HepG2 (cell line): ENCODE measurements at regions not wholly inside any gene's neighbourhood (a gene's known extent, or its start where the extent isn't known, plus 50 kb on each side); places are given as distances from the start of the nearest gene placed in this dataset.

ENCODE experiments used
- ATAC-seq: fragments of 200-7000 bp; cut with Tn5 transposase; 3 replicates; pipeline ENCODE4 v1.9.1; 2020; ENCODE audit warnings: mild to moderate bottlenecking, moderate library complexity
- BruUV-seq: library from RNA; stranded (reverse); fragments of 400-500 nt; replicated peaks from 2 replicates; lab custom pipeline; 2021; lab: Mats Ljungman, UMichigan
- CTCF ChIA-PET: fragments of 300-600 bp; formaldehyde crosslinking; extraction: SDS; loops from one replicate; lab custom pipeline; 2021; ENCODE audit warnings: low total read pairs, inconsistent platforms, low intra/inter-chr PET ratio; lab: Yijun Ruan, JAX
- POLR2A ChIA-PET: fragments of 350-600 bp; sonication (Branson Sonifier 250); formaldehyde crosslinking; loops from one replicate; lab custom pipeline; 2020; ENCODE audit warnings: antibody characterized with exemption, inconsistent platforms; lab: Yijun Ruan, JAX
- DNase-seq: peaks from one replicate; pipeline ENCODE4 v3.0.0-alpha.2; 2015; ENCODE audit warnings: low spot score
- FAIRE-seq: peaks from 3 replicates; lab custom pipeline; 2011; peaks lifted over from hg19 to GRCh38; lab: Jason Lieb, UNC
- H2AFZ ChIP-seq: one replicate; pipeline ENCODE4 v1.6.1; 2011; ENCODE audit warnings: low read length, inconsistent platforms
- H3K27ac ChIP-seq: fragments of 300-600 bp; 3 replicates; pipeline ENCODE4 v1.8.0; 2011; ENCODE audit warnings: mixed run types, mild to moderate bottlenecking, mixed read lengths, low read length, inconsistent platforms; ENCODE audit not compliant: insufficient read depth; ENCODE audit errors: extremely low read length
- H3K27me3 ChIP-seq, 2 experiments: fragments of 200-600 bp in 1 of 2; 2 replicates in 1 of 2; 3 replicates in 1 of 2; pipeline versions ENCODE4 v1.6.0 to v1.8.0; 2011; ENCODE audit warnings: low read length in 2 of 2, mild to moderate bottlenecking in 2 of 2, moderate library complexity in 2 of 2, inconsistent platforms in 1 of 2; ENCODE audit not compliant: insufficient read depth in 2 of 2, control insufficient read depth in 1 of 2
- H3K36me3 ChIP-seq, 2 experiments: fragments of 200-600 bp in 1 of 2; replicated peaks in 1 of 2; 2 replicates in 1 of 2; 3 replicates in 1 of 2; pipeline versions ENCODE4 v1.5.1 to v1.8.0; 2011; ENCODE audit warnings: low read length in 2 of 2, inconsistent platforms in 1 of 2; ENCODE audit not compliant: insufficient read depth in 2 of 2, control insufficient read depth in 1 of 2
- H3K4me1 ChIP-seq: 2 replicates; pipeline ENCODE4 v1.5.1; 2012; ENCODE audit warnings: low read length, inconsistent platforms; ENCODE audit not compliant: insufficient read depth
- H3K4me2 ChIP-seq: 2 replicates; pipeline ENCODE4 v1.6.0; 2011; ENCODE audit warnings: low read depth, low read length, inconsistent platforms
- H3K4me3 ChIP-seq, 3 experiments: fragments of 200-600 bp in 1 of 3; sonication (generic), shearing (Covaris generic) in 1 of 3; replicated peaks in 1 of 3; 2 replicates each; pipeline ENCODE4 v1.5.1; 2011 to 2016; ENCODE audit warnings: low read length in 3 of 3, inconsistent platforms in 2 of 3, low read depth in 2 of 3, mild to moderate bottlenecking in 2 of 3, control low read depth in 1 of 3, mixed read lengths in 1 of 3; ENCODE audit not compliant: insufficient read depth in 1 of 3
- H3K79me2 ChIP-seq: one replicate; pipeline ENCODE4 v1.6.1; 2011; ENCODE audit warnings: low read length, inconsistent platforms; ENCODE audit not compliant: insufficient read depth
- H3K9ac ChIP-seq: 2 replicates; pipeline ENCODE4 v1.6.0; 2011; ENCODE audit warnings: mild to moderate bottlenecking, low read depth, low read length, inconsistent platforms; ENCODE audit not compliant: insufficient read depth
- H3K9me3 ChIP-seq: 2 replicates; pipeline ENCODE4 v1.5.1; 2012; ENCODE audit warnings: mild to moderate bottlenecking, low read length
- H4K20me1 ChIP-seq: 2 replicates; pipeline ENCODE4 v1.6.0; 2011; ENCODE audit warnings: inconsistent platforms, mild to moderate bottlenecking, low read length, moderate library complexity; ENCODE audit not compliant: insufficient read depth
- ATF4 ChIP-seq, 2 experiments: fragments of 450-650 bp in 1 of 2; sonication (generic) in 1 of 2; formaldehyde crosslinking; IDR thresholded peaks; 2 replicates each; pipeline versions ENCODE4 v1.5.0 to v1.8.0; 2020 to 2022; ENCODE audit warnings: mild to moderate bottlenecking in 1 of 2, missing genetic modification reagents in 1 of 2
- ISL2 ChIP-seq: sonication (generic); formaldehyde crosslinking; IDR thresholded peaks from 2 replicates; pipeline ENCODE4 v1.5.0; 2020; ENCODE audit warnings: missing genetic modification reagents
- MZF1 ChIP-seq: sonication (generic); formaldehyde crosslinking; IDR thresholded peaks from 2 replicates; pipeline ENCODE4 v1.8.1; 2023; ENCODE audit warnings: mild to moderate bottlenecking, missing genetic modification reagents, borderline replicate concordance
- SIX4 ChIP-seq: sonication (generic); formaldehyde crosslinking; IDR thresholded peaks from 2 replicates; pipeline ENCODE4 v1.4.0; 2020; ENCODE audit warnings: missing genetic modification reagents
- TIGD3 ChIP-seq: sonication (generic); formaldehyde crosslinking; IDR thresholded peaks from 2 replicates; pipeline ENCODE4 v1.5.1; 2020; ENCODE audit warnings: mild to moderate bottlenecking, missing genetic modification reagents, borderline replicate concordance
- ZNF367 ChIP-seq: sonication (generic); formaldehyde crosslinking; IDR thresholded peaks from 2 replicates; pipeline ENCODE4 v1.4.0; 2020; ENCODE audit warnings: missing genetic modification reagents, borderline replicate concordance
- ZNF550 ChIP-seq: sonication (generic); formaldehyde crosslinking; IDR thresholded peaks from 2 replicates; pipeline ENCODE4 v1.4.0; 2020; ENCODE audit warnings: mild to moderate bottlenecking, missing genetic modification reagents, borderline replicate concordance
- ZNF552 ChIP-seq: sonication (generic); formaldehyde crosslinking; IDR thresholded peaks from 2 replicates; pipeline ENCODE4 v1.9.0; 2022; ENCODE audit warnings: missing genetic modification reagents, mild to moderate bottlenecking, borderline replicate concordance
- ZNF766 ChIP-seq: sonication (generic); formaldehyde crosslinking; IDR thresholded peaks from 2 replicates; pipeline ENCODE4 v1.5.0; 2020; ENCODE audit warnings: missing genetic modification reagents, borderline replicate concordance
- ZXDC ChIP-seq: sonication (generic); formaldehyde crosslinking; IDR thresholded peaks from 2 replicates; pipeline ENCODE4 v1.5.0; 2020; ENCODE audit warnings: mild to moderate bottlenecking, missing genetic modification reagents
- WGBS: methylation state at CpG from one replicate; pipeline ENCODE4 v1.1.6; 2017; ENCODE audit warnings: low lambda C conversion rate; 5-methylcytosine and 5-hydroxymethylcytosine counted together
- in situ Hi-C: cut with HindIII; loops from 2 replicates; pipeline ENCODE4 v1.10.0; 2017; ENCODE audit warnings: low pct_unique_long_range_greater_than_20kb; ENCODE audit not compliant: extremely low pct_ligation_motif_present
- intact Hi-C: fragments of 100-400 bp; cut with micrococcal nuclease; formaldehyde crosslinking; loops from one replicate; pipeline ENCODE4 v1.10.0; 2022; ENCODE audit not compliant: unreplicated experiment
- TF ChIP-seq, protein P1 (sequence below): sonication (generic); formaldehyde crosslinking; IDR thresholded peaks from 2 replicates; pipeline ENCODE4 v1.4.0; 2020; ENCODE audit warnings: low read depth, mild to moderate bottlenecking, missing genetic modification reagents
- TF ChIP-seq, protein P2 (sequence below): sonication (generic); formaldehyde crosslinking; IDR thresholded peaks from 2 replicates; pipeline ENCODE4 v1.4.0; 2020; ENCODE audit warnings: missing genetic modification reagents

DNA sequence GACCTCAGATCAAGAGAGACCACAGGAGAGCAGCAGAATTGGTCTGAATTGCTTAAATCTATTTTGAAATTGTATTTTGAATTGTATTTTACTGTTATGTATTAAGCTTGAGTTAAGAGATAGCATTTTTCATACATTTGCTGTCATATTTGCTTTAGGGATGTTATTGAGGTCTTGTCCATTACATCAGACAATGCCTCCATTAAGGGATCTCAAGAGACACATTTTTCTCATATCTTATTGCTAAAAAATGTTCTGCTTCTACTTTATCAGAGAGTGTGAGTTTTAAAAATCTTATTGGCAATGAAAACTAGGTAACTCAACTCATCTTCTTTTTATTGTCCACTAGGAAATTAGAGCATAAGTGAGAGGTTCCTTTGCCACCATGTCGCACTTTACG is 66.8 kb upstream of the CTAGE1 start (continued):
- TF ChIP-seq, protein P1, sequence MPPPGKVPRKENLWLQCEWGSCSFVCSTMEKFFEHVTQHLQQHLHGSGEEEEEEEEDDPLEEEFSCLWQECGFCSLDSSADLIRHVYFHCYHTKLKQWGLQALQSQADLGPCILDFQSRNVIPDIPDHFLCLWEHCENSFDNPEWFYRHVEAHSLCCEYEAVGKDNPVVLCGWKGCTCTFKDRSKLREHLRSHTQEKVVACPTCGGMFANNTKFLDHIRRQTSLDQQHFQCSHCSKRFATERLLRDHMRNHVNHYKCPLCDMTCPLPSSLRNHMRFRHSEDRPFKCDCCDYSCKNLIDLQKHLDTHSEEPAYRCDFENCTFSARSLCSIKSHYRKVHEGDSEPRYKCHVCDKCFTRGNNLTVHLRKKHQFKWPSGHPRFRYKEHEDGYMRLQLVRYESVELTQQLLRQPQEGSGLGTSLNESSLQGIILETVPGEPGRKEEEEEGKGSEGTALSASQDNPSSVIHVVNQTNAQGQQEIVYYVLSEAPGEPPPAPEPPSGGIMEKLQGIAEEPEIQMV (CRISPR knock-in tag): no peak
- TF ChIP-seq ISL2 (CRISPR knock-in tag) (no peak), ZNF550 (CRISPR knock-in tag) (no peak)

GRCh38 chr18:22485808-22486244 is 68.1 kb upstream of the CTAGE1 start:
- BruUV-seq: no TSS peak
- 22% methylated on average over 6 of the region's 6 CpGs for WGBS
- H3K9me3 ChIP-seq: no peaks in the 10 kb centered on the region
- H2AFZ ChIP-seq: no peak overlapping the region
- CTCF ChIA-PET: no interaction called here
- H3K4me3 ChIP-seq: no peak overlapping the region
- no peak for FAIRE-seq
- no peaks in the 10 kb centered on the region for H3K27me3 ChIP-seq
- no peaks in the 10 kb centered on the region for H3K79me2 ChIP-seq
- no peak overlapping the region for H3K9ac ChIP-seq
- TF ChIP-seq ZNF367 (CRISPR knock-in tag) (no peak), SIX4 (CRISPR knock-in tag) (no peak), ZNF766 (no peak), ZNF552 (no peak), MZF1 (CRISPR knock-in tag) (no peak), TIGD3 (no peak), ATF4 (CRISPR knock-in tag; IDR thresholded peaks at IDR 0.05) (no peak), ZXDC (CRISPR knock-in tag) (no peak)
- TF ChIP-seq, protein P2, sequence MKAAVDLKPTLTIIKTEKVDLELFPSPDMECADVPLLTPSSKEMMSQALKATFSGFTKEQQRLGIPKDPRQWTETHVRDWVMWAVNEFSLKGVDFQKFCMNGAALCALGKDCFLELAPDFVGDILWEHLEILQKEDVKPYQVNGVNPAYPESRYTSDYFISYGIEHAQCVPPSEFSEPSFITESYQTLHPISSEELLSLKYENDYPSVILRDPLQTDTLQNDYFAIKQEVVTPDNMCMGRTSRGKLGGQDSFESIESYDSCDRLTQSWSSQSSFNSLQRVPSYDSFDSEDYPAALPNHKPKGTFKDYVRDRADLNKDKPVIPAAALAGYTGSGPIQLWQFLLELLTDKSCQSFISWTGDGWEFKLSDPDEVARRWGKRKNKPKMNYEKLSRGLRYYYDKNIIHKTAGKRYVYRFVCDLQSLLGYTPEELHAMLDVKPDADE: no peak
- intact Hi-C loops (no loop called here), in situ Hi-C loops (no loop called here)
- ATAC-seq: no peak
- H3K4me2 ChIP-seq: no peak overlapping the region
- H4K20me1 ChIP-seq: no peaks in the 10 kb centered on the region
- H3K4me1 ChIP-seq: peaks cover 22% of the 10 kb centered on the region
- DNase-seq: no peak
- H3K27ac ChIP-seq: no peak overlapping the region
- POLR2A ChIA-PET: no interaction called here
- H3K36me3 ChIP-seq: no peaks in the 10 kb centered on the region
